ENCODE measurements at regions not wholly inside any gene's neighbourhood (a gene's known extent, or its start where the extent isn't known, plus 50 kb on each side); places are given as distances from the start of the nearest gene placed in this dataset.

- TF ChIP-seq RELB (IDR thresholded peaks at IDR 0.05; ENCODE audit: low read depth): no peak
- no peak for TF ChIP-seq REST (IDR thresholded peaks at IDR 0.05; ENCODE audit: low read depth, low read length)
- no peak for TF ChIP-seq SMAD1 (IDR thresholded peaks at IDR 0.05; ENCODE audit: low read depth, partially characterized antibody)
- TF ChIP-seq USF2 (IDR thresholded peaks at IDR 0.05; ENCODE audit: borderline replicate concordance, low read depth, low read length): no peak
Measured at GRCh38 chr13:80633251-80633650, 292.3 kb upstream of the SPRY2 start (continued).

GRCh38 chr13:80630685-80631121 lies 289.8 kb upstream of the SPRY2 start:
- 44% methylated on average over 3 of the region's 3 CpGs for WGBS (ENCODE audit: insufficient coverage, insufficient replicate concordance, low lambda C conversion rate, missing lambda C conversion rate)
- H3K79me2 ChIP-seq (ENCODE audit: control insufficient read depth, insufficient read depth, low read length): no peaks in the 10 kb centered on the region
- in situ Hi-C loops (cut with MboI): no loop called here
- H3K9me3 ChIP-seq (replicated peaks; ENCODE audit: control insufficient read depth, insufficient read depth, low read length): no peaks in the 10 kb centered on the region
- H3K27ac ChIP-seq (ENCODE audit: control insufficient read depth, insufficient read depth): no peak overlapping the region
- no peaks in the 10 kb centered on the region for H4K20me1 ChIP-seq (ENCODE audit: control insufficient read depth, insufficient read depth)
- RAD21 ChIA-PET (ENCODE audit: unreplicated experiment): interaction anchor here (1.7 kb wide), 1 partner anchor 12 kb away, joined by 5 read pairs; no protein-coding TSS in a partner anchor
- no peaks in the 10 kb centered on the region for H3K36me3 ChIP-seq (ENCODE audit: control insufficient read depth in 2 of 2, insufficient read depth in 2 of 2, low read length in 1 of 2)
- CTCF ChIA-PET: interaction anchor here (0.8 to 1.2 kb wide), 3 partner anchors 26 to 240 kb away, joined by 3 to 4 read pairs (median 4); no protein-coding TSS in a partner anchor
- TF ChIP-seq ZBTB40 (IDR thresholded peaks at IDR 0.05; ENCODE audit: borderline replicate concordance) (no peak), IRF4 (IDR thresholded peaks at IDR 0.05; ENCODE audit: low read depth, low read length) (no peak), STAT3 (IDR thresholded peaks at IDR 0.05; ENCODE audit: low read depth, low read length) (no peak), SUZ12 (IDR thresholded peaks at IDR 0.05; ENCODE audit: unreplicated experiment) (no peak), ZNF384 (IDR thresholded peaks at IDR 0.05; ENCODE audit: borderline replicate concordance, low read depth, low read length) (no peak)
- ATAC-seq: no peak
- H3K9ac ChIP-seq (ENCODE audit: control insufficient read depth, insufficient read depth, low read length): no peak overlapping the region
- no peak overlapping the region for H2AFZ ChIP-seq (ENCODE audit: control insufficient read depth, low read depth, low read length)
- H3K4me1 ChIP-seq (ENCODE audit: control insufficient read depth, insufficient read depth, low read length): no peaks in the 10 kb centered on the region
- POLR2A ChIA-PET: interaction anchor here (0.9 kb wide), 1 partner anchor 10 kb away, joined by 3 read pairs; no protein-coding TSS in a partner anchor
- intact Hi-C loops (cut with micrococcal nuclease; ENCODE audit: unreplicated experiment): no loop called here
- no peak overlapping the region for H3K4me2 ChIP-seq (ENCODE audit: control insufficient read depth, insufficient read depth)
- SMC1A ChIA-PET (ENCODE audit: uncharacterized antibody, unreplicated experiment): interaction anchor here (0.9 to 2.4 kb wide), 14 partner anchors 8 to 264 kb away, joined by 3 to 11 read pairs (median 3); no protein-coding TSS in a partner anchor
- BruUV-seq (replicated peaks): no TSS peak
- no peak for DNase-seq (ENCODE audit: low read depth, low spot score)
- no peak for FAIRE-seq
- H3K27me3 ChIP-seq (replicated peaks in 1 of 2; ENCODE audit: control insufficient read depth in 2 of 2, insufficient read depth in 2 of 2, low read length in 1 of 2): no peaks in the 10 kb centered on the region
- no peak overlapping the region for H3K4me3 ChIP-seq

Data from GM12878 (cell line).